GM18505 (cell line): ENCODE measurements at regions not wholly inside any gene's neighbourhood (a gene's known extent, or its start where the extent isn't known, plus 50 kb on each side); places are given as distances from the start of the nearest gene placed in this dataset.
"Not testable (repeated sequence)": the region's sequence is repeated elsewhere in the genome, so short reads cannot be mapped to it uniquely, and the experiment has no call there.

Experiments
- ATAC-seq: cut with Tn5 transposase; IDR thresholded peaks from one replicate; pipeline ENCODE4 v1.9.1; 2021; ENCODE audit not compliant: unreplicated experiment
- POLR2A ChIP-seq: IDR thresholded peaks from 4 replicates; pipeline ENCODE4 v1.6.1; 2011; ENCODE audit warnings: borderline replicate concordance; ENCODE audit not compliant: insufficient read depth, insufficient read length; ENCODE audit errors: extremely low read depth

- no peak for ATAC-seq
- no peak for TF ChIP-seq POLR2A
Measured at GRCh38 chr1:60950224-60951063, 131.9 kb upstream of the NFIA start.

GRCh38 chr1:60949826-60950197 is 132.5 kb upstream of the NFIA start:
- ATAC-seq: no peak
- TF ChIP-seq POLR2A: no peak

- TF ChIP-seq POLR2A: no peak
Measured at GRCh38 chr1:60949154-60949825, 133.1 kb upstream of the NFIA start.

GRCh38 chr1:60948486-60948885 is 133.9 kb upstream of the NFIA start:
- no peak for TF ChIP-seq POLR2A
- no peak for ATAC-seq

More at GRCh38 chr1:60949154-60949825, 133.1 kb upstream of the NFIA start:
- no peak for ATAC-seq

GRCh38 chr1:60947367-60947766 is 135.0 kb upstream of the NFIA start:
- TF ChIP-seq POLR2A: no peak
- ATAC-seq: no peak

- TF ChIP-seq POLR2A: no peak
- no peak for ATAC-seq
Measured at GRCh38 chr1:60942896-60943638, 139.3 kb upstream of the NFIA start.

GRCh38 chr1:60942291-60942690 is 140.1 kb upstream of the NFIA start:
- ATAC-seq: no peak
- no peak for TF ChIP-seq POLR2A

GRCh38 chr1:60940685-60941084 is 141.7 kb upstream of the NFIA start:
- ATAC-seq: not testable (repeated sequence)

GRCh38 chr1:60937720-60938119 is 144.6 kb upstream of the NFIA start:
- no peak for ATAC-seq
- no peak for TF ChIP-seq POLR2A

GRCh38 chr1:60936591-60937342 is 145.6 kb upstream of the NFIA start:
- no peak for TF ChIP-seq POLR2A
- no peak for ATAC-seq

GRCh38 chr1:60936163-60936562 is 146.2 kb upstream of the NFIA start:
- no peak for ATAC-seq

GRCh38 chr1:60935599-60936110 is 146.7 kb upstream of the NFIA start:
- no peak for TF ChIP-seq POLR2A
- ATAC-seq: no peak

More at GRCh38 chr1:60936163-60936562, 146.2 kb upstream of the NFIA start:
- TF ChIP-seq POLR2A: no peak

- ATAC-seq: no peak
- TF ChIP-seq POLR2A: no peak
Measured at GRCh38 chr1:60930130-60930529, 152.2 kb upstream of the NFIA start.
